Prostate gland (tissue), 2 donors: ENCODE measurements at regions not wholly inside any gene's neighbourhood (a gene's known extent, or its start where the extent isn't known, plus 50 kb on each side); places are given as distances from the start of the nearest gene placed in this dataset.

Experiments
- POLR2A ChIP-seq: fragments of 450-650 bp; IDR thresholded peaks from one replicate; pipeline ENCODE4 v1.6.1; 2016; ENCODE audit warnings: antibody characterized with exemption, mild to moderate bottlenecking
- POLR2AphosphoS5 ChIP-seq: sonication (generic); formaldehyde crosslinking; IDR thresholded peaks from one replicate; pipeline ENCODE4 v1.6.1; 2017; ENCODE audit warnings: antibody characterized with exemption
- TF ChIP-seq, protein P1 (sequence below), 4 experiments: fragments of 200-600 bp in 2 of 4; fragments of 450-650 bp in 2 of 4; sonication (generic) in 2 of 4; IDR thresholded peaks; 1 replicate in 3 of 4; 2 replicates in 1 of 4; pipeline ENCODE4 v1.5.1; 2016 to 2019; ENCODE audit warnings: antibody characterized with exemption in 4 of 4, mild to moderate bottlenecking in 2 of 4, moderate library complexity in 2 of 4

DNA sequence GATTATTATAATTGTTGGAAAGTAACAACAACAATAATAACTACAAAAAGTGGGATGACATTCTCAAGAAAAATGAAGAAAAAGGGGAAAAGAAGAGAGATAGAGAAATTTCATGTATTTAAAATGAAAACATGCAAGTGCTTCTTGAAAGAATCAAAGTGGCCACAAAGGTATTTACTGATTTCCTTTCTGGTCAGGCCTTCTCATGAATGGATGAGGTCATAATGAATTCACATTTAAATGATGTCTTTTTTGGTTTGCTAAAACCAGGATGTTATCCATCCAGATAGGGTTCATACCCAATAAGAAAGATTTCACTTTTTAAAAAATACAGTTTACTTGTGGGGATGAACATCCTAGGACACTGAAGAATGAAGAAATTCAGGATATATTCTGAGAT is 446.4 kb upstream of the PTGER4 start:
- TF ChIP-seq POLR2AphosphoS5 = no peak
- TF ChIP-seq POLR2A = no peak
- TF ChIP-seq, protein P1, sequence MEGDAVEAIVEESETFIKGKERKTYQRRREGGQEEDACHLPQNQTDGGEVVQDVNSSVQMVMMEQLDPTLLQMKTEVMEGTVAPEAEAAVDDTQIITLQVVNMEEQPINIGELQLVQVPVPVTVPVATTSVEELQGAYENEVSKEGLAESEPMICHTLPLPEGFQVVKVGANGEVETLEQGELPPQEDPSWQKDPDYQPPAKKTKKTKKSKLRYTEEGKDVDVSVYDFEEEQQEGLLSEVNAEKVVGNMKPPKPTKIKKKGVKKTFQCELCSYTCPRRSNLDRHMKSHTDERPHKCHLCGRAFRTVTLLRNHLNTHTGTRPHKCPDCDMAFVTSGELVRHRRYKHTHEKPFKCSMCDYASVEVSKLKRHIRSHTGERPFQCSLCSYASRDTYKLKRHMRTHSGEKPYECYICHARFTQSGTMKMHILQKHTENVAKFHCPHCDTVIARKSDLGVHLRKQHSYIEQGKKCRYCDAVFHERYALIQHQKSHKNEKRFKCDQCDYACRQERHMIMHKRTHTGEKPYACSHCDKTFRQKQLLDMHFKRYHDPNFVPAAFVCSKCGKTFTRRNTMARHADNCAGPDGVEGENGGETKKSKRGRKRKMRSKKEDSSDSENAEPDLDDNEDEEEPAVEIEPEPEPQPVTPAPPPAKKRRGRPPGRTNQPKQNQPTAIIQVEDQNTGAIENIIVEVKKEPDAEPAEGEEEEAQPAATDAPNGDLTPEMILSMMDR (IDR thresholded peaks at IDR 0.05) = no peak
